Glomerular visceral epithelial cell (primary cell): ENCODE measurements at regions not wholly inside any gene's neighbourhood (a gene's known extent, or its start where the extent isn't known, plus 50 kb on each side); places are given as distances from the start of the nearest gene placed in this dataset.

Experiments used
- DNase-seq: peaks from one replicate; pipeline ENCODE4 v3.0.0-alpha.2; 2016; ENCODE audit errors: extremely low spot score

GRCh38 chr15:94677202-94677790, 445.9 kb downstream of the MCTP2 start:
- DNase-seq, result no peak

- DNase-seq, result no peak
These were observed 450.8 kb downstream of the MCTP2 start for GRCh38 chr15:94682171-94682570.

GRCh38 chr15:94683902-94684301, 452.5 kb downstream of the MCTP2 start:
- DNase-seq, result no peak

GRCh38 chr15:94691169-94691568, 459.8 kb downstream of the MCTP2 start:
- DNase-seq, result no peak

DNA sequence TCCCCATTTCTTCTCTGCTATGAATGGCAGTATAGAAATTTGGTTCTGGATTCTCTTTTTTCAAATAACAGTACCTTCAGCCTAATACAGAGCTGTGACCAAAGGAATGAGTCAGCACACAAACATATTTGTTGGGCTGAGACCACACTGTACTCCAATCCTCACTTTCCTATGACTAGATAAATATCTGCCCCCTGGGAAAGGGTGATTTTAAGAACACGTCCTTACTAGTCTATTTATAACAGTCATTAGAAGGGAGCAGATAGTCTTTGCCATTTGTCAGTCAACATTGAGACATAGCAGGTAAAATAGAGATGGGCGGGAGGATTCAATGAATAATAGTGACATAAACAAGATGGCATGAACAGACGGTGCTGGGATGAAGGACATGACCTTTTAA, 461.3 kb downstream of the MCTP2 start:
- DNase-seq, result no peak

DNA sequence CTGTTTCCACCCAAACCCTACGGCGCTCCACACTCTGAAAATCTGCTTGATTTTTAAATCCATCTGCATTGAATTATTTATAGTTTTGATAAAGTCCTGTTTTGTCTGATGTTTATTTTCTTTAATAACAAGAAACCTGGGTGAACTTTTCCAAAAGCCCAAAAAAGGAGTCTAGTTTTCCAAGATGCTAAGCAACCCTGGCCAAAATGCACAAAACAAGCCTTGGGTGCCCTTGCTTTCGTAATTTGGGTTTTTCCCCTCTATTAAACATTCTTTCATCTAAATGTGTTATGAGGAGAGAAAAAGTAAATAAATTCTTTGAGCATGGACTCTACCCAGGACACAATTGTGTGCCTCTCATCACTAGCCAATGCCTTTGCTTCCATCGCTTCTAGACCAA, 468.9 kb downstream of the MCTP2 start:
- DNase-seq, result no peak

DNA sequence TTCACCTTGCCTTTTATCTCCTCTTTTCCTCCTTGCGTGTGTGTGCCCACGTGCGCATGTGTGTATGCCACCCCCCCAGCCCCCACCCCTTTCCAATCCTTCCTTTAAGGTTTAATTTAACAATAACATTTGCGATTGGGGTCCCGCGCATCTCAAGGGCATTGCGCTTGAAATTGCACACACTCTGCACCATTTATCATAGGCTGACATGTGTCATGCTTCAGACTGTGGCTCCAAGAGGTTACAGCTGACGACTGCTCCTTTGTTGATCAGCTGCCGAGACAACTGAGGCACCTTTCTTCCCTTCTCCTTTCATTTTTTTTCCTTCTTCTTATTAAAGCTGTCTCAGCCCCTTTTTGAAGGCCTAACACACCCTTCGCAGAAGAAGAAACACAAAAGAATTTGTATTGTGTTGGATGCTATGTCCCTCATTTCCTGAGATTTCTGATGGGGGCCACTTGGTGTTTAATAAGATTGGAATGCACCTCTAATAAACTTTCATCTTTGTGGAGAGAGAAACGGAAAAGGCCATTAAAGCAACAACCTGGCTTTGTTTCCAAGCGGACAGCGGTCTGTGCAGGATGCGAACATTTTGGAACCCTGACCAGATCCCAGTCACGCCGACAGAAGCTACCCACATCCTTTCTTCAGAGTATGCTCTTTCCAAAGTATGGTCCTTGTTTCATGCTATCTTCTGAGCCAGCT, 470.1 kb downstream of the MCTP2 start:
- DNase-seq, result no peak

- DNase-seq, result no peak
These were observed 472.2 kb downstream of the MCTP2 start for GRCh38 chr15:94703596-94703995.

DNA sequence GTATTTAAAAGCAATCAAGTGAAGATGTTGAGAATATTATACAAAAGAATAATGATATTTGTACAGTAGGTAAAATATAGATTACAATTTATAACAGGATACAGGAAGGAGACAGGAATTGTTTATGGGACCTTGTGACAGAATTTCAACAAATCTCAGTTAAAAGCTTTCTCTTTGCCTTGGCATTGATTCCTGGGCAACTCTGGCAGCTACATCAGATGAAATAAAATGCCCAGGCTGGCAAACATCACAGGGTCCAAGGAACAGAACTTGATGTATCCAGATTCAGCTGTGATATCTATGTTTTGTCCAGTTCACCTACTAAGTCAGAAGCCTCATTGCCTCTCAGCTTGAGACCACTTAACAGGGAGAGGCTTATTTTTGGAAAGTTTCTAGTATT, 473.1 kb downstream of the MCTP2 start:
- no peak for DNase-seq

DNA sequence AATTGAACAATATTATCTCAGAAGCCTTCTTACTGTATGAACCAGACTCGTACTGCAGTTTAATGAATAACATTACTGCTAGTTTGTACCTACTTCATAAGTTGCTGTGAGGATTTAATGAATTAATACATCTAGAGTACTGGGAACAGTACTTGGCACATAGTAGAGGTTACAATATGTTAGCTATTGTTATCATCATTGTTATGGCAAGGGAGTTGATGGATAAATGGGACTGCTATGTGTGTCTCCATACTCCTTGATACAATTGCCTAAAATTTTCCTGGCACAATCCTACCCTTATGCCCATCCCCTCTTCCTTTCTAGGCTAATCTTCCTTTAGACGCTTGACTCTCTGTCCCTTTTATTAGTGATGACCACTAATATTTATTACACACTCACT, 473.6 kb downstream of the MCTP2 start:
- no peak for DNase-seq

DNA sequence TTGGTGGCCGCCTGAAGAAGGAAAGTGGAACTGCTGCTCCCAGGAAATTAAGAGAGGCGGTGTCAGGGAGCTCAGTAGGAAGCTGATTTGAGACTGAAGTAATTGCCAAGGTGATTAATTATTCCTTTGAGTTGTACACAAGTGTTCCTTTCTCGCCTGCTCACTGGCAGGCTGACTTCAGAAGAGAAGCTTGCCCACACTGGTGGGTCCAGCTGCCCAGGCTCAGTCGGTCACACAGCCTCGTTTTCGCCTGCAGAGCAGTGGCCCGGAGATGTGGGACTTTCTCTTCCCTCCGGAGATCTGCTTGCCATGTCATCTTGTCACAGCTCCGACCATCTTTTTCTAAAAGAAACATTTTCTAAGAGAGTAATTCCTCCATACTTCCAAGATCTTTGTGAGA, 478.0 kb downstream of the MCTP2 start:
- no peak for DNase-seq

DNA sequence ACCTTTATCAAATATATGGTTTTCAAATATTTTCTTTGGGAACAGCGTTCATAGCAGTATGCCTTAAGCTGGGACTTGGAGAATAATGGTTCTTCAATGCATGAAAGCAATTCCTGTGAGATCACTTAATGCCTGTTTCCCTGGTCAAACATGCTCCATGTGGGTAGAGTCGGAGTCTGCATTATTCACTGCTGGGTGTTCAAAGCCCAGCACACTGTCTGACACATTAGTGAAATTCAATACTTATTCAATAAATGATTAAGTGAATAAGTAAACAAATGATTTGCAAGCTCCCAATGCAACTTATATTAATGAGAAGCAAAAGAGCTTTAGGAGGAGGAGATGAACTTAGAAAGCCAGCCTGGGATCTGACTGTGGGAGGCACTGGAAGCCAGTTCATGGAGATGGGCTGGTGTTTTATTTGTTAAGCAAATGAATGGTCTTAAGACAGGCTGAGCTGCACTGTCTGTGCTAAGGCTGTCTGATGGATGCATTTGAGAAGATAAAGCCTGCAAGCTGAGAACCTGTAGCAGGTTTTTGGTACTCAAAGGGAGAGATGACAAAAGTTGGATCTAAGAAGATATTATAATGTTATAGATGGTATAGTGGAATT, 490.8 kb downstream of the MCTP2 start:
- DNase-seq, result no peak

- DNase-seq, result no peak
These were observed 492.4 kb downstream of the MCTP2 start for GRCh38 chr15:94723801-94724200.

GRCh38 chr15:94731286-94731685, 499.9 kb downstream of the MCTP2 start:
- DNase-seq, result no peak

DNA sequence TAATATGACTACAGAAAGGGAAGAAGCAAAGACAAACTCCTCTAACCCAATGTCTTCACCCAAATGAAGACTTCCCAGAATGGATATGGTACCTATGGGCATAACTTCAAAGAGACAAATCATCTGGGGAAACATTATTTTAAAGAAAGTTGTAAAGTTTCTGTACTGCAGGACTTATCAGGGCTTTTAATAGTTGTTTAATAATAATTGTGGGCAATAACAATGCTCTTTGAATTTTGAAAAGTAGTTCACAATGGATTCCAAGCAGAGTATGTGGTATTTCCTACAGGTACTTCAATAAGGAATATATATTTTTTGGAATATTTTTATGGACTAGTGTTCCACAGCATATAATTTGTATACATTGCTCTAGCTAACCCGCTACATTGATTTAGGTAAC, 503.1 kb downstream of the MCTP2 start:
- no peak for DNase-seq

DNA sequence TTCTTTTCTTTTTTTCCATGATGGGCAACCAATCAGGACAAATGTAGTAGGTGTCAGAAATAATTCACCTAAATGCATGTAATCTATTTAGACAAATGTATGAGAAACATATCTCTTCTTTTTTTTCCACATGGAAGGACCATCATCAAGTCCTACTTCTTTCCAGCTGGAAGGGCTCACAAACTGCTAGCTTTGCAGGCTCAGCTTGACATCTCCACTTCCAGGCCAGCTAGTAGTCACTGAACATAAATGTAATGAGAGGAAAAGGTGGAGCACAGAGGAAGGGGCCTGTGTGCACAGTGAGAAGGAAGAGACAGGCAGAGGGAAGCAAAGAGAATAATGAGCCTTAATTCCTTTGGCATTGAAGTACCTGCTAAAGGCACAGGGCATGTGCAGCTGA, 504.9 kb downstream of the MCTP2 start:
- no peak for DNase-seq

DNA sequence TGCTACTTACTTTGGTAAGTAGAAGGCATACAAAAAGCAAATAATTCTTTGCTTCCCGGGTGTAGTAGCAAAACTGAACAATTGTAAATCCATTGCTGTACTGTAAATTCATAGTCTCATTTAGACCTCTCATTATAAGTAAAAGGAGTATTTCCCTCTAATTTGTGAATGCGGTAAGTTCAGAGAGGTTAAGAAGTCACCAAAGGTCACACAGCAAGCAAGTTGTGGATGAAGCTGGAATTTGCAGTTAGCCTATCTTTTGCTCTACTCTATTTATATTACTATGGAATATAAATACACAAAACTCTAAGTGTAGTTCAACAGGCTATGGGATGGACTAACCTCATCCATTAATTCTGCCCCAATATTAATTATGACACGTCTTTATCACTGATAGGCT, 508.3 kb downstream of the MCTP2 start:
- DNase-seq, result no peak

GRCh38 chr15:94740469-94740868, 509.1 kb downstream of the MCTP2 start:
- DNase-seq, result no peak

- no peak for DNase-seq
These were observed 512.3 kb downstream of the MCTP2 start for GRCh38 chr15:94743668-94744067.

DNA sequence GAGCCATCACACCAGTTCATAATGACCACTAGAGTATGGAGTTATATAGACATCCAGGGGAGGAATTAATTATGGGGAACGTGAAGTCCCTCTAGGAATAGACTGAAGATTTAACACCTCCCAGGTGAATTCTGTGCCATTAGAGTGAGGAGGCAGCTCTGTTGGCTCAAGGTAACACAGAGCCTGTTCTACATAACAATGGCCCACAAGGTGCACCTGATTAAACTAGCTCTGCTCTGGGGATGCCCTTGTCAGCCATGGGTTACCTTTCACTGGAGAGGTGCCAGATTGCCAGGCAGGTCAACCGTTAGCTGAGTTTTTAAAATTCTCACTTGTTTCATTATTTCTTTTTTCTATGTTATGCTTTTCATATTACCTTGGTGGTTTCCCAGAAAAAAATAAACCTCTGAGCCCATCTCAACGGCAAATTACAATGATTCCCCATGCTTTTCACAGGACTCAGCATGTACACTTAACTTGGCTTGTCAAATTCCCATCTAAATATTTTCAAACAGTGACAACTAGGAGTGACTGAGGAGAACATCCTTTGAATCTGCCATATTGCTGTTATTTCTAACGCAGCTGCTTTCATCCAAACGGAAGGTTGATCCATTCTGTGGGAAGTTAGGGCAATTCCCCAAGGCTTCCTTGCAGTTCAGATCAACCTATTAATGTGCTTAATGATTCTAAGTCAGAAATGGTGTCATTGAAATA, 512.9 kb downstream of the MCTP2 start:
- no peak for DNase-seq

GRCh38 chr15:94745371-94745770, 514.0 kb downstream of the MCTP2 start:
- no peak for DNase-seq

- no peak for DNase-seq
These were observed 516.1 kb downstream of the MCTP2 start for GRCh38 chr15:94747510-94747909.
